LNCaP clone FGC (cell line): ENCODE measurements at regions not wholly inside any gene's neighbourhood (a gene's known extent, or its start where the extent isn't known, plus 50 kb on each side); places are given as distances from the start of the nearest gene placed in this dataset.

ENCODE experiments used
- DNase-seq: peaks from one replicate; pipeline ENCODE4 v3.0.0-alpha.2; 2011; ENCODE audit warnings: low read depth
- H3K4me3 ChIP-seq: 2 replicates; pipeline ENCODE4 v1.5.1; 2011; ENCODE audit warnings: mild to moderate bottlenecking, low read depth, low read length, control low read depth
- TF ChIP-seq, protein P1 (sequence below): IDR thresholded peaks from 2 replicates; pipeline ENCODE4 v1.5.1; 2012; ENCODE audit warnings: mild to moderate bottlenecking; ENCODE audit not compliant: control insufficient read depth, insufficient read depth; ENCODE audit errors: extremely low read depth

DNA sequence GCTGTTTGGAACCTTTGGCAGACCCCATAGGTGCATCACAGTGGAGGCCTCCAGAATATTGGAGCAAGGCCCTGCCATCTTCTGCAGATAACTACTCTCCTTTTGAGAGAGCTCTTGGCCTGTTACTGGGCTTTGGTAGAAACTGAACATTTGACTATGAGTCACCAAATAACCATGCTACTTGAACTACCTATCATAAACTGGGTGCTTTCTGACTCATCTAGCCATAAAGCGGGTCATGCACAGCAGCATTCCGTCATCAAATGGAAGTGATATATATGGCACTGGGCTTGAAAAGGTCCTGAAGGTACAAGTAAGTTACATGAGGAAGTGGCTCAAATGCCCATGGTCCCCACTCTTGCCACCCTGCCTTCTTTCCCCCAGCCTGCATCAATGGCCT is 782.5 kb upstream of the SLITRK6 start:
- H3K4me3 ChIP-seq = no peak overlapping the region
- TF ChIP-seq, protein P1, sequence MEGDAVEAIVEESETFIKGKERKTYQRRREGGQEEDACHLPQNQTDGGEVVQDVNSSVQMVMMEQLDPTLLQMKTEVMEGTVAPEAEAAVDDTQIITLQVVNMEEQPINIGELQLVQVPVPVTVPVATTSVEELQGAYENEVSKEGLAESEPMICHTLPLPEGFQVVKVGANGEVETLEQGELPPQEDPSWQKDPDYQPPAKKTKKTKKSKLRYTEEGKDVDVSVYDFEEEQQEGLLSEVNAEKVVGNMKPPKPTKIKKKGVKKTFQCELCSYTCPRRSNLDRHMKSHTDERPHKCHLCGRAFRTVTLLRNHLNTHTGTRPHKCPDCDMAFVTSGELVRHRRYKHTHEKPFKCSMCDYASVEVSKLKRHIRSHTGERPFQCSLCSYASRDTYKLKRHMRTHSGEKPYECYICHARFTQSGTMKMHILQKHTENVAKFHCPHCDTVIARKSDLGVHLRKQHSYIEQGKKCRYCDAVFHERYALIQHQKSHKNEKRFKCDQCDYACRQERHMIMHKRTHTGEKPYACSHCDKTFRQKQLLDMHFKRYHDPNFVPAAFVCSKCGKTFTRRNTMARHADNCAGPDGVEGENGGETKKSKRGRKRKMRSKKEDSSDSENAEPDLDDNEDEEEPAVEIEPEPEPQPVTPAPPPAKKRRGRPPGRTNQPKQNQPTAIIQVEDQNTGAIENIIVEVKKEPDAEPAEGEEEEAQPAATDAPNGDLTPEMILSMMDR = no peak
- no peak for DNase-seq

DNA sequence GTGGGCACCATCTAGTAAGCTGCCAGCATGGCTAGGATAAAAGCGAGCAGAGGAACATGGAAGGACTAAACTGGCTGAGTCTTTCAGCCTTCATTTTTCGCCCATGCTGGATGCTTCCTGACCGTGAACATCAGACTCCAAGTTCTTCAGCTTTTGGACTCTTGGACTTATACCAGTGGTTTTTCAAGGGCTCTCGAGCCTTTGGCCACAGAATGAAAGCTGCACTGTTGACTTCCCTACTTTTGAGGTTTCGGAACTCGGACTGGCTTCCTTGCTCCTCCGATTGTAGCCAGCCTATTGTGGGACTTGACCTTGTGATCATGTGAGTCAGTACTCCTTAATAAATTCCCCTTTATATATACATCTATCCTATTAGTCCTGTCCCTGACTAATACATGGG is 785.1 kb upstream of the SLITRK6 start:
- DNase-seq = no peak
- TF ChIP-seq, protein P1 = no peak
- no peak overlapping the region for H3K4me3 ChIP-seq

DNA sequence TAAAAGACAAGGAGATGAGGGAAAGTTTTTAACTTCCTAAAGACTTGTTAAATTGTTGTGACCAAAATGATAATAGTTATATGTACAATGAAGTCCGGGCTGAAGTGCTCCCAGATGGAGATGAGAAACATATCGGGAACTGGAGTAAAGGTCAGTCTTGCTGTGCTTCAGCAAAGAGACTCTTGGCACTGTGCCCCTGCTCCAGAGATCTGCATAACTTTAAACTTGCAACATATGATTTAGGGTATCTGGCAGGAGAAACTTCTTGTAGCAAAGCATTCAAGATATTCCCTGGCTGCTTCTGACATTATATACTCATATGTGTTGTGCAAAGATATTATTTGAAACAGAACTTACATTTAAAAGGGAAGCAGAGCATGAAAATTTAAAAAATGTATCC is 786.6 kb upstream of the SLITRK6 start:
- DNase-seq = no peak
- TF ChIP-seq, protein P1 = no peak

DNA sequence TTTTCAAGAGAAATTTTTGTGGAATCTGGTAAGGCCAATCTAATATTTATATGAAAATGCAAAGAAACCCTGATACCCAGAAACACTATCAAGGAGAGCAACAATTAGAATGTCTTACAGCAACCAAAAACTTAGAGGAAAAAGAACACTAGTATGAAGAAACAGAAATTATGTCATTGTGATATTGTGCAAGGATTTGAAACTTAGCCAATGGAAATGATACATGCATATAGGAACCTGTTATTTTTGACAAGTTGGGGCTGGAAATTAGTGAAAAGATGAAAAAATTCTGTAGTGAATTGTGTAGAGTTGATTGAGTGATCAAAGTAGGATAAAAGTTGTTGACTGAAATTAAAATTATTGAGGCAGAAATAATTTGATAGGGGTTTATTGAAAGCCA is 792.6 kb upstream of the SLITRK6 start:
- TF ChIP-seq, protein P1 = no peak
- no peak overlapping the region for H3K4me3 ChIP-seq
- DNase-seq = no peak

More for the DNA sequence above, 786.6 kb upstream of the SLITRK6 start:
- H3K4me3 ChIP-seq = no peak overlapping the region

DNA sequence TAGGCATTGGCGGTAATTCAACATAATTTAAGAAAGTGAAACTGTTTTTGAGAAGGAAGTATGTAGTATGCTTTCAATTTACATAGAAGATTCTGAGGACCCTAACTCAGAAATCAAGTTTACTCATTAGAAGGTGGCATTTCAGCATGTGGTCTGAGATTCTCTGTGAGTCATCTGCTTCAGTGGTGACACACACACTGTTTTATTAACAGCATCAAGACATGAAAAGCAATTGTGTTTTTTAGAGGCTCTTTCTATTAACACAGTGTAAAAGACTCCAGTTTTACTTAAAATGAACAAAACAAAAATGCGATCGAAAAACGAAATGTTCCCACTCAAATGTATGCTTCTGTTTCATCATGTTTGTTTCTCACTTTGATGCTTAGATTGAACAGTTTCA is 802.1 kb upstream of the SLITRK6 start:
- no peak for DNase-seq
- TF ChIP-seq, protein P1 = no peak
- H3K4me3 ChIP-seq = no peak overlapping the region

DNA sequence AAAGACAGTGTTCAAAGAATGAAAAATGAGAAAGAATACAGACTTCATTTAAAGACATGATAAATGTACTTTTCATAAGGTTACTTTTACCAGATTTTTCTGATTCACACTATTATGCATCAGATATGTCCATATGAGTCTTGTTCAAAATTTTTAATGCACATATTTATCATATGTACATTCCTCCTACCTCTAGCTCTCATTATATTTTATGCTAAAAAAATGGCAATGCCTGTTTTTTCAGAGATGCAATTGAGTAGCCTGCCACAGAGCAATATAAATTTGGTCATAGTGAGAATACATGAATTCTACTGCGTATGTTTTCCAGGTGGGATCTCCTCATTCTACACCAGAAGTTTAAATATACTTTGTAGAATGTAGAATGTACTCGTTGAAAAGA is 807.0 kb upstream of the SLITRK6 start:
- DNase-seq = no peak
- H3K4me3 ChIP-seq = no peak overlapping the region

DNA sequence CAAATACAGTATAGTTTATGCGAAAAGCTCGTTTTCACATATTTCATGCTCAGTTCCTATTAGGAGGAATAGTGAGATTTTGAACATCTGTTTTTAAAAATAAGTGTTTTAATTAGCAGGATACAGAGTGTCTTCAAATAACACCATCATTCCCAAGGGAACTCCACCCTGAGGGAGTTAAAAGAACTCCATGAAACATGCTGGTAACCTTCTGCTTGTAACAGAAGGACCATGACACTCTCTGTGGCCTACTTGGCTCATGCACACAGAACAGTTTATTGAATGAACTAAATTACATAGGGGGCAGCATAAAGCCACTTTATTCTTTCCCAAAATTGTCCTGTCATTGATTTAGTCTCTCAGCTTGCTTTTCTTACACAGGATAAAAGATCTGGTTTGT is 809.5 kb upstream of the SLITRK6 start:
- no peak for DNase-seq
- TF ChIP-seq, protein P1 = no peak
- H3K4me3 ChIP-seq = no peak overlapping the region

More for the DNA sequence above, 807.0 kb upstream of the SLITRK6 start:
- TF ChIP-seq, protein P1 = no peak
